ENCODE measurements at regions not wholly inside any gene's neighbourhood (a gene's known extent, or its start where the extent isn't known, plus 50 kb on each side); places are given as distances from the start of the nearest gene placed in this dataset.

DNA sequence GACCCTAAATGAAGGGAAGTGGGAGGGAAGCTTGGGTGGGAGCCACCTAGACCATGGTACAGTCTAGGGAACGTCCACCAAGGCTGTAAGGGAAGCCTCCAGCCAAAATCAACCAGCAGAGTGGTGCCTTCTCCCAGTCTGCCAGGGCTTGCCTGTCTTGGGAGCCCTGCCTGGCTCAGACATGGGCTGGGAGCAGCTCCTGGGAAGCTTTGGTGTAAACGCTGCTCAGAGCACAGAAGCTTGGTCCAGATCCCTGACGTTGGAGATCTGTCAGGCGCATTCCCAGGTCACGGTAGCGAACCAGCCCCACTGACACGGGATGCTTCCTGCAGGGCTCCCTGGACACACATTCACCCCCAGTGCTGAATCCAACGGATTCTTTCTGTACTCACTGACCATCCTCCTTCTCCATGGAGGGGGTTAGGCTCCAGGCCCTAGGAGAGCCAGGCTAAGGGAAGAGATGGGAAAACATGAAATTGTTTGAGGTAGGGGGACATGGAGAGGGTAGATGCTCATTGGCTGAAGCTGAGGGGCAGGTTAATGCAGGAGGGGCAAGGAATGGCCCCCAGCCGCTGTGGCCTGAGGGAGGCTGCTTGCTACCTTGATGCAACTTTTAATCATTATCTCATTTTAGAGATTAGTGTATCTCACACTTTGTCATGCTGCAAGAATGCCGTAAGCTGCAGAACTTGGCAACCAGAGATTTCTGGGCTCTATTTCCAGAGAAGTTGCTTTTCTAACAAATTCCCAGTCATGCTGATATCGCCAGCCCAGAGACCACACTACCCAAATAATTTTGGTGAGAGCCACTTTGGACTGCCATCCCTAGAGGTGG, 195.8 kb downstream of the UQCRFS1 start:
- Histone ChIP-seq H3K27ac (no peak overlapping the region), H3K36me3 (no peaks in the 10 kb centered on the region), H3K9me3 (no peaks in the 10 kb centered on the region), H3K4me3 (no peak overlapping the region), H3K27me3 (no peaks in the 10 kb centered on the region), H3K4me1 (no peaks in the 10 kb centered on the region)
- WGBS (ENCODE audit: insufficient coverage, low coverage, low lambda C conversion rate, missing lambda C conversion rate) = 38% methylated on average over 6 of the region's 11 CpGs
- TF ChIP-seq, protein P1, sequence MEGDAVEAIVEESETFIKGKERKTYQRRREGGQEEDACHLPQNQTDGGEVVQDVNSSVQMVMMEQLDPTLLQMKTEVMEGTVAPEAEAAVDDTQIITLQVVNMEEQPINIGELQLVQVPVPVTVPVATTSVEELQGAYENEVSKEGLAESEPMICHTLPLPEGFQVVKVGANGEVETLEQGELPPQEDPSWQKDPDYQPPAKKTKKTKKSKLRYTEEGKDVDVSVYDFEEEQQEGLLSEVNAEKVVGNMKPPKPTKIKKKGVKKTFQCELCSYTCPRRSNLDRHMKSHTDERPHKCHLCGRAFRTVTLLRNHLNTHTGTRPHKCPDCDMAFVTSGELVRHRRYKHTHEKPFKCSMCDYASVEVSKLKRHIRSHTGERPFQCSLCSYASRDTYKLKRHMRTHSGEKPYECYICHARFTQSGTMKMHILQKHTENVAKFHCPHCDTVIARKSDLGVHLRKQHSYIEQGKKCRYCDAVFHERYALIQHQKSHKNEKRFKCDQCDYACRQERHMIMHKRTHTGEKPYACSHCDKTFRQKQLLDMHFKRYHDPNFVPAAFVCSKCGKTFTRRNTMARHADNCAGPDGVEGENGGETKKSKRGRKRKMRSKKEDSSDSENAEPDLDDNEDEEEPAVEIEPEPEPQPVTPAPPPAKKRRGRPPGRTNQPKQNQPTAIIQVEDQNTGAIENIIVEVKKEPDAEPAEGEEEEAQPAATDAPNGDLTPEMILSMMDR (IDR thresholded peaks at IDR 0.05) = no peak
- no peak for TF ChIP-seq POLR2A (IDR thresholded peaks at IDR 0.05)
- no peak for DNase-seq
- no peak for ATAC-seq
- intact Hi-C loops (cut with DNase I) = no loop called here

DNA sequence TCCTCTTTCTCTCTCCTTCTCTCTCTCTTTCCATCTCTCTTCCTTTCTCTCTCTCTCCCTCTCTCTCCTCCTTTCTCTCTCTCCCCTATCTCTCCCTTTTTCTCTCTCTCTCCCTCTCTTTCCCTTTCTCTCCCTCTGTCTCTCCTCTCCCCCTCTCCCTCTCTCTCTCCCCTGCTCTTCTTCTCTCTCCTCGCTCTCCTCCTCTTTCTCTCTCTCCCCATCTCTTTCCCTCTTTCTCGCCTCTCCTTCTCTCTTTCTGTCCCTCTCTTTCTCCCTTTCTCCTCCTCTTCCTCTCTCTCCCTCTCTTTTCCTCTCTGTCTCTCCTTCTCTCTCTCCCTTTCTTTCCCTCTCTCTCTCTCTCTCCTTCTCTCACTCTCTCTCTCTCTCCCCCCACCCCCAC, 196.6 kb downstream of the UQCRFS1 start:
- 48% methylated on average over 2 of the region's 2 CpGs for WGBS (ENCODE audit: insufficient coverage, low coverage, low lambda C conversion rate, missing lambda C conversion rate)
- intact Hi-C loops (cut with DNase I) = no loop called here
- DNase-seq (no peak), ATAC-seq (no peak)
- Histone ChIP-seq H3K27ac (no peak overlapping the region), H3K4me1 (no peaks in the 10 kb centered on the region), H3K9me3 (no peaks in the 10 kb centered on the region), H3K36me3 (no peaks in the 10 kb centered on the region), H3K4me3 (no peak overlapping the region), H3K27me3 (no peaks in the 10 kb centered on the region)
- no peak for TF ChIP-seq POLR2A (IDR thresholded peaks at IDR 0.05)
- TF ChIP-seq, protein P1 (IDR thresholded peaks at IDR 0.05) = no peak

DNA sequence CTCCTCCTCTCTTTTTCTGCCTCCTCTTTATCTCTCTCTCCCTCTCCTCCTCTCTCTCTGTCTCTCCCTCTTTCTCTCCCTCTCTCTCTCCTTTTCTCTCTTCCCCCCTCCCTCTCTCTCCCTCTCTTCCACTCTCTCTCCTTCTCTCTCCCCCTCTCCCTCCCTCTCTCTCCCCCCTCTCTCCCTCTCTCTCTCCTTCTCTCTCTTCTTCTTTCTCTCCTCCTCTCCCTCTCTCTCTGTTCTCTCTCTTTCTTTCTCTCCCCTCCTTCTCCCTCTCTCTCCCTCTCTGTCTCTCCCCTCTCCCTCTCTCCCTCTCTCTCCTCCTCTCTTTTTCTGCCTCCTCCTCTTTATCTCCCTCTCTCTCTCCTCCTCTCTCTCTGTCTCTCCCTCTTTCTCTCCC, 197.4 kb downstream of the UQCRFS1 start:
- no peak for DNase-seq
- no peaks in the 10 kb centered on the region for H3K4me1 ChIP-seq
- no peaks in the 10 kb centered on the region for H3K9me3 ChIP-seq
- ATAC-seq = no peak
- H3K36me3 ChIP-seq = no peaks in the 10 kb centered on the region
- no peak overlapping the region for H3K4me3 ChIP-seq
- no peak overlapping the region for H3K27ac ChIP-seq
- no peaks in the 10 kb centered on the region for H3K27me3 ChIP-seq
- TF ChIP-seq, protein P1 (IDR thresholded peaks at IDR 0.05) = no peak
- no peak for TF ChIP-seq POLR2A (IDR thresholded peaks at IDR 0.05)
- intact Hi-C loops (cut with DNase I) = no loop called here

DNA sequence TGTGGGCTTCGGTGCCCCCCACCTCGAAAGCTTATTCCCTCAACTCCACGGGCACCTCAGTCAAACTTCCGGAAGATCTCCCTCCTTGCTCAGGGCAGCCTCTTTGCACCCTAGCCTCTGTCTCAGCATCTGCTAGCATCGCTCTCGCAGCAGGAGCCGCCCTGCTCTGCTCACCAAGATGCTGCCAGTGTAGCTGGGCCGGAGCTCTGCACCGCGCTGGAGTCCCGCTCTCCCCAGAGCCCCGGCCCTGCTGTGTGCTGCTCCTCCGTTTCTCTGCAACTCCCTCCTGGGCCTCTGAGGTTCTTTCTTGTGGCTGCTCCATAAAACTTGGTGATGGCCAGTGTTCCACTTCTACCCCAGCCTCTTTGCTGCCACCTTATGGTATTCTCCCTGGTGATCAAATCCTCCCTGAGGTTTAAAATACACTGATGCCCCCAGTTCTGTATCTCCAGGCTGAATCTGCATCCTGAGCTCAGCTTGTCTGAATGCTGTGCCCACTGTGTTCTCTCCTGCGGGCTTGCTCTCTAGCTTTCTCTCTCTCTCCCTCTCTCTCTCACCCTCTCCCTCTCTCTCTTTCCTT, 198.0 kb downstream of the UQCRFS1 start:
- intact Hi-C loops (cut with DNase I) = no loop called here
- Histone ChIP-seq H3K4me3 (no peak overlapping the region), H3K9me3 (no peaks in the 10 kb centered on the region), H3K27ac (no peak overlapping the region), H3K4me1 (no peaks in the 10 kb centered on the region), H3K27me3 (no peaks in the 10 kb centered on the region), H3K36me3 (no peaks in the 10 kb centered on the region)
- WGBS (ENCODE audit: insufficient coverage, low coverage, low lambda C conversion rate, missing lambda C conversion rate) = 57% methylated on average over 14 of the region's 14 CpGs
- ATAC-seq = peak in 1 of 4 donors; percentile 43
- no peak for TF ChIP-seq POLR2A (IDR thresholded peaks at IDR 0.05)
- TF ChIP-seq, protein P1 (IDR thresholded peaks at IDR 0.05) = no peak
- no peak for DNase-seq
